Mucosa of descending colon (tissue), 3 donors: ENCODE measurements at regions not wholly inside any gene's neighbourhood (a gene's known extent, or its start where the extent isn't known, plus 50 kb on each side); places are given as distances from the start of the nearest gene placed in this dataset.

Source experiments
- ATAC-seq: fragments of 200-7000 bp; cut with Tn5 transposase; one replicate; pipeline ENCODE4 v1.9.1; 2020; ENCODE audit warnings: mild to moderate bottlenecking, moderate library complexity
- DNase-seq, 3 donors: peaks; one replicate each; pipeline ENCODE4 v3.0.0-alpha.2; 2020
- H3K36me3 ChIP-seq: fragments of 200-600 bp; one replicate; pipeline ENCODE4 v1.8.0; 2021; ENCODE audit warnings: low read depth, mild to moderate bottlenecking
- H3K4me1 ChIP-seq: fragments of 200-600 bp; one replicate; pipeline ENCODE4 v1.8.0; 2021; ENCODE audit warnings: low read depth, mild to moderate bottlenecking
- H3K4me3 ChIP-seq: fragments of 200-600 bp; one replicate; pipeline ENCODE4 v1.8.0; 2021; ENCODE audit warnings: mild to moderate bottlenecking
- H3K9me3 ChIP-seq: fragments of 200-600 bp; one replicate; pipeline ENCODE4 v1.8.0; 2021; ENCODE audit warnings: mild to moderate bottlenecking
- CTCF ChIP-seq: fragments of 200-600 bp; IDR thresholded peaks from one replicate; pipeline ENCODE4 v1.8.0; 2022; ENCODE audit warnings: antibody characterized with exemption, mild to moderate bottlenecking
- intact Hi-C, 2 donors: fragments of 100-400 bp; cut with DNase I in 1 of 2; cut with micrococcal nuclease in 1 of 2; formaldehyde crosslinking; loops; one replicate each; pipeline versions ENCODE4 v1.11.0 to v1.11.1; 2022; cut with DNase I, micrococcal nuclease
- donor health status: DM: no; HTN: no; CAD: no; lungs with moderate emphysema.
- donor health status: DM: no; HTN: no; CAD: no.
- donor health status: DM: no; HTN: yes; CAD: no.

GRCh38 chr10:3537518-3537917 lies 247.5 kb downstream of the KLF6 start:
- H3K36me3 ChIP-seq, result no peaks in the 10 kb centered on the region
- intact Hi-C loops, result no loop called here
- no peak for TF ChIP-seq CTCF
- ATAC-seq (no peak), DNase-seq (no peak)
- no peak overlapping the region for H3K4me3 ChIP-seq
- no peaks in the 10 kb centered on the region for H3K4me1 ChIP-seq
- H3K9me3 ChIP-seq, result no peaks in the 10 kb centered on the region

GRCh38 chr10:3535001-3535400 lies 250.0 kb downstream of the KLF6 start:
- H3K36me3 ChIP-seq, result no peaks in the 10 kb centered on the region
- no peak overlapping the region for H3K4me3 ChIP-seq
- DNase-seq (no peak), ATAC-seq (no peak)
- no peaks in the 10 kb centered on the region for H3K4me1 ChIP-seq
- TF ChIP-seq CTCF, result no peak
- no peaks in the 10 kb centered on the region for H3K9me3 ChIP-seq
- intact Hi-C loops, result no loop called here

GRCh38 chr10:3534433-3534832 lies 250.6 kb downstream of the KLF6 start:
- ATAC-seq, result no peak
- Histone ChIP-seq H3K36me3 (no peaks in the 10 kb centered on the region), H3K4me1 (no peaks in the 10 kb centered on the region), H3K9me3 (no peaks in the 10 kb centered on the region), H3K4me3 (no peak overlapping the region)
- TF ChIP-seq CTCF, result no peak
- intact Hi-C loops, result no loop called here
- DNase-seq, result no peak

- DNase-seq (no peak), ATAC-seq (peak; percentile 40)
- Histone ChIP-seq H3K36me3 (no peaks in the 10 kb centered on the region), H3K9me3 (no peaks in the 10 kb centered on the region), H3K4me1 (no peaks in the 10 kb centered on the region), H3K4me3 (no peak overlapping the region)
- intact Hi-C loops, result no loop called here
- no peak for TF ChIP-seq CTCF
Measured at GRCh38 chr10:3533296-3533695, 251.7 kb downstream of the KLF6 start.

- intact Hi-C loops, result no loop called here
- DNase-seq (no peak), ATAC-seq (no peak)
- no peak for TF ChIP-seq CTCF
- Histone ChIP-seq H3K36me3 (no peaks in the 10 kb centered on the region), H3K4me3 (no peak overlapping the region), H3K4me1 (no peaks in the 10 kb centered on the region), H3K9me3 (no peaks in the 10 kb centered on the region)
Measured at GRCh38 chr10:3532644-3533043, 252.4 kb downstream of the KLF6 start.

GRCh38 chr10:3531670-3532069 lies 253.3 kb downstream of the KLF6 start:
- Histone ChIP-seq H3K36me3 (no peaks in the 10 kb centered on the region), H3K4me1 (no peaks in the 10 kb centered on the region), H3K4me3 (no peak overlapping the region), H3K9me3 (no peaks in the 10 kb centered on the region)
- no peak for DNase-seq
- no peak for ATAC-seq
- intact Hi-C loops, result no loop called here
- no peak for TF ChIP-seq CTCF
